ENCODE measurements at regions not wholly inside any gene's neighbourhood (a gene's known extent, or its start where the extent isn't known, plus 50 kb on each side); places are given as distances from the start of the nearest gene placed in this dataset.

DNA sequence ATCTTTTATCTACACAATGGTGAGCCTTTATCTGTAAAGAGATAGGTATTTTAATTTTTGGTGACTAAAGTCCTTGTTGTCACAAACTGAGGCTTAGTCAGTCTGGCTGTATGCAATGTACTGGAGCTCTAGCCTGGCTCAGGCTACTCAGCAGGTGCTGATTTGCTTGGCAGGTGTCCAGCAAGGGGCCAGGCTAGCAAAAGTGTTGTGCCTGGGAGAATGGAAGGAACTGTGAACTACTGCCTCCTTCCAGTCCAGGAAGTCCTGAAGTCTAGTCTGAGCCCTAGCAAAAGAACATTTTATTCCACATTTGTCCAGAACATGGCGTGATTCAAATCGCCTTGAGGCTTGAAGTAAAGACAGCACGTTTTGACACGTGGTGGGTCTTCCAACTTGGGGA is 260.5 kb downstream of the CCDC85A start:
- peak; percentile 78 for DNase-seq

DNA sequence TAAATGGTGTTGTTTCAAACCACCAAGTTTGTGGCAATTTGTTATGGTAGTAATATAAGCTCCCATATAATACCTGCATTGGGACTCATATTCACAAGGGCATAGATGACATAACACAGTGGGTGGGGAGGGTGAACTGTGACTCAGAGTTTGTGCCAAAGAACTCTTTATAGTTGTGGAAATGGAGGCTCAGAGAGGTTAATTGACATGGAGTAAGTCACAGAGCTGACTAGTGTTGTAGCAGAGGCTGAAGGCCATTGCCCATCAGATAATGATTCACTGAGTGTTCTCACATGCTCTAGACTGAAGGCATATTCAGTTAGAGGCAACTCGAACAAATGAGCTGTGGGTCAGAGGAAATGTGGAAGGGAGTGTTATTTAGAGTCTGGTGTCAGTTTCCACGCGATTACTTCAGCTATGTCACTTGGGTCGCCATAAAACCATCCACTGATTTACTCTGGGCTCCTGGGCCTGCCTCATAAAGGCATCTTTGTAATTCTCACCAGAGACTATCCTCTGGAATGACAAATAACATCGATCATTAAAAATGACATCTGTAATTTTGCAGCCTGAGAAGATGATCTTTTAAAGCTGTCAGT is 264.7 kb downstream of the CCDC85A start:
- no peak for DNase-seq

DNA sequence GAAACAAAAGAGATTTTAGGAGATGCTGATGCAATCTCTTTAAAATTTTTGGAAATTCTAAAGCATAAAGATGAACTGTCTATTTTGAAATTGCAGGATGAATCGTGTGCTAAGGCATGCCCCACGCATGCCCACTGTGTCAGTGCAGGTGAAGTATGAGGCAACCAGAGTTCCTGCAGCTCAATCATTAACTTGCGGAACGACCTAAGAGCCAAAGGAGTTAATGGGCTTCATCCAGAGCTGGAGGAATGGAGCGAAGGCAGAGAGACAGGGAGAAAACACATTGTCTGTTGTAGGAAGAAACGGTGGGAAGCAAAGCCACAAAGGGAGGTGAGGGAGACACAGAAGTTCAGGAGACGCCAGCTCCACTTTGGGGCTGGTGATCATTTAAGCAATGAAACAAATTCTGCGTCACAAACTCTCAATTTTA is 265.2 kb downstream of the CCDC85A start:
- no peak for DNase-seq

DNA sequence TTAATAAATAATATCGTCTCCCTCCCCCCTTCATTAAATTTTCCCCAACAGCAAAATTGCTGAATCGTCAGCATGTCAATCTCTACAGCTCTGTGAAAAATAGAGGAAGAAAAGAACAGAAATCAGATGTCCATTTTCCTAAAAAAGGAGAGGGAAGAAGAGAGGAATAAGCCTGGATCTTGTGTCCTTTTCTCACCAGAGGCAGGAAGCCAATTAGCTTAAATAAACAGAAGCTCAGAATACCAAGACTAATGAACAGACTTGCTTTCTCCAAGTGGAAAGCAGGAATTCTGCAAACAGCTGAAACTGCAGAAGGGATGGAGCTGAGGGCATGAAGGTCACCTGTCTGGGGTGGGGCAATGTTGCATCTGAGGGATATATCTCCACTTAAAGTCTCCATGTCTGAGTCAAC is 265.7 kb downstream of the CCDC85A start:
- DNase-seq: no peak

DNA sequence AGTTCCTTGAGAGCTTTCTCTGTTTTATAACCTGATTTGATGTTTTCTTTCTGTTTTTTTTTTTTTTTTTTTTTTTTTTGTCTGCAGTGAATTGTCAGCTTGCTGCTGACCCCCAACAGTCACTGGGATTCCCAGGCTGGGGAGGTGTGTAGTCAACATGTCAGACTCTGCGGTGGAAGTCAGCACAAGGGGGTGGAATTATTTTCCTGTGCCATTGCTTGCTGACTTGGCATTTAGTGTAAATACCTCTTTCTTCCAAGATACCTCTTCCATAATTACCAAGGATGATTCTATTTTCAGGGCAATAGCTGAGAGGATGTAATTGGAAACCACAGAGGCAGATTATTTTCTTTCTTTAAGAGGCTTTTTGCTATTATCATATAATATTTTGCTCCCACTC is 266.3 kb downstream of the CCDC85A start:
- DNase-seq: peak; percentile 45

DNA sequence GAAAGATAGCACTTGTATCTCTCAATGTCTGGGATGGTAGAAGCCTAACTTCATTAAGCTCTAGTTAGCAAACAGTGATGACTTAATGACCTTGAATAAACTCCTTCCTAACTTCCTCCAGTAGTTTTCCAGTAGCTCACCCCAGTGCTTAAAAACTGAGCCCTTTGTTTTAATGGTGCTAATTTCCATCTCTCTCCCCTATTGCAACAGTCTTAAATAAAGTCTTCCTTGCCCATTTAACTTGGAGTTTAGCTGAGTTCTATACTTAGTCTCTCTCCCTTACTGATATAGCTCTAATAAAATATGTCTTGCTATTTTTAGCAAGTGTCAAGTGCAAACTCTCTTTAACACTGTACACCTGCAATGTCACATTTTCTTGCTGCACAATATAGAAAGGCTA is 267.0 kb downstream of the CCDC85A start:
- no peak for DNase-seq

DNA sequence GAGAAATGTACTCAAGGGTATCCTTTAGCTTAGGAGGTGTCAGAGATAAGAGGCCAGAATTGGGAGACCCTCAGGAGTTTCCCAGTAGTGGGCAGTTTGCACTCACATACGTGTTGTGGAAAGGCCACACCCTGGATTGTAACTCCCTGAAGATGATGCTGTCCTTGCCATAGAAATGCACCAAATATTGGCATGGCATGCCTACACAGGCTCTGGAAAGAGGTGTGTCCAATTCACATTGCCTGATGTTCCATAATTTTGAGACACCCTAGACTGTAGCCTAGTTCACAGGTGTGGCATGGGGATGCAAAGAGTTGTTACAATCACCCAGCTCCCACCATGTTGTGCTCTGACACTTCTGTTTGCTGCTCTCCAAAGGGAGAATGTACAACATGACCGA is 271.9 kb downstream of the CCDC85A start:
- DNase-seq: no peak

DNA sequence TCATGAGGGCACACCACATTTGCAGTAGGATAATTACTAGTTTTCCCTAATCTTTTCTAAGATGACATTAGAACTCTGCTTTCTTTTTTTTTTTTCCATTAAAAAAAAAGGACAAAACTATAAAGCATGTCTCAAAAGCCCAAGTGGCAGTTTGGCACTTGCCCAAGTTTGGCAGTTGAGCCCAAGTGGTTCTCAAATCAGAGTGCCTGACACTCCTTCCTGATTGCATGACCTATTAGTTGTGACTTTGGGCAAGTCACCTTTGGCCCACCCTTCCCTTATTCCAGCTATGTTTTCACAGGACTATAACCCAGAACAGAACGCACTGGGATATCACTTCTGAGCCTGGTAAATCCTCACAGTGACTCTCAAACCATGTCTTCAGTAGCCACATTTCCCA is 273.0 kb downstream of the CCDC85A start:
- peak; percentile 29 for DNase-seq

DNA sequence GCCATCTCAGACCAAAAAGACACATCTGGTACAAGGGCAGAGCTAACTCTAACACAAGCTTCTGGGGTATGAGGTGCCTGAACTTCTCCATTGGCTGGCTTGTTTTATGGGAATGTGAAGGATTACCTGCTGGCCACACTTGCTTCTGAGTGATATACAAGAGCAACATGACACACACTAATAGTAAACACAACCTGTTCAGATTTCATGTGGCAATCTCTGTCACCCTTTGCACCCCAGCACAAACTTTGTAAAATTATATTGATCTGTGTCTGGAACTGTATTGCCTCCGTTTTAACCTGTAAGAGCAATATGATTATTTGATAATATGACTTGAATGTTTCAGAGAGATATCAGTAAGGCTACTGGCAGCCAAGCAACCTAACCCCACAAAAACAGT is 276.7 kb downstream of the CCDC85A start:
- no peak for DNase-seq

DNA sequence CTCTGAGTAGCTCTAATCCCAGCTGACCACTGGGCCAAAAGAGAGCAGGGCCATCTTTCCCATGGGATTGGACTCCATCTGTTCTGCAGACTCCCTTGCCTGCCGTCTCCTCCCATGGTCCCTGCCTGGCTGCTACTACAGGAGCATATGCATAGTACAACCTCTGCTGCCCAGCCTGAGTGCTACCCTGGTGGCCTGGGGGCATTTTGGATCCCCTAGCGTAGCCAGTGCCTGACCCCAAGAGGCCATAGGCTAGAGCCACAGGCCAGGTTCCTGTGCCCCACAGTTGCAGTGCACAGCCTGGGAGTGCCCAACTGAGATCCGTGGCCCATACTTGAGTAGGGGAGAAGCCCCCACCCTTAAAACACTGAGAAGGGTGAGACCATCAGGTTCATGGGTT is 280.3 kb downstream of the CCDC85A start:
- DNase-seq: no peak

DNA sequence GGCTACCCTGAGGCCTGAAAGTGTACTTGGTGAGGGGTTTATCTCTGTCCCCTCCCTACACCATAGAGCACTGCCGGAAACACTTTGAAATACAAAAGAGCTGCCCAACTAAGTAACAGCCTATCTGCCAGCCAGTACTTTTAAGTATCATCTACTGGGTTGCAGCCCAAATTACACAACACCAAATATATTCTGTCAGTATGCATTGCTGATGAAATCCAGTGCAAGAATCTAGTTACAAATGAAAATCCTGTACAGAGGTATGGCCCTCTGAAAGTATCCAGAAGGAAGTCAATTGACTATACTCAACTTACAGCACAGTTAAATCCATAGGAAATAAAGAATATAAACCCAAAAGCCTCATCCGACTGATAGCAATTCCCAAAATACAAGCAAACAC is 280.8 kb downstream of the CCDC85A start:
- DNase-seq: no peak

DNA sequence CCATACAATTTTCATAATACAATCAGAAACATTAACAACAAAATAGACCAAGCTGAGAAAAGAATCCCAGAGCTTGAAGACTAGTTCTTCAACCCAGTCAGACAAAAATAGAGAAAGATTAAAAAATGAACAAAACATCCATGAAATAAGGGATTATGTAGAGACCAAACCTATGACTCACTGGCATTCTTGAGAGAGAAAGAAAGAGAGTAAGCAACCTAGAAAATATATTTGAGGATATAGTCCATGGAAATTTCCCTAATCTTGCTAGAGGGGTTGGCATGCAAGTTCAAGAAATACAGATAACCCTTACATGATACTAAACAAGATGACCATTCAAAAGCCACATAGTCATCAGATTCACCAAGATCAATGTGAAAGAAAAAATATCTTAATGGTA is 281.7 kb downstream of the CCDC85A start:
- no peak for DNase-seq

DNA sequence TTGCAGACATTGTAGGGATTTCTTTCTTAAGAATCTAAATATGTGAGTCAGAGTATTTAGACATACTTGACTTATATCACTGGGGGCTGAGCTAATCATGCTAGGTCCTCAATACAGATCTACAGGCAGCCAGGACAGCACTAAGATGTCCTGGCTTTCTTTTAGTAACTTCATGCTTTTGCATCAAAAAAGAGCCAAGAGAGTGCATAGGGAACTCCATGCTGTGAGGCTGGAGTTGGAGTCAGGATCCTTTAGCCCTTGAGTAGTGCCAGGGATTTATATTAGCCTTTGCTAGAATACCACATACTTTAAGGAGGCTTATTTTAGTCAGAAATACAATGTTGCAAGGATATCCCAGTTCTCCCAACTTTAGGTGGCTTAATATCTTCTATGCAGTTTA is 289.7 kb downstream of the CCDC85A start:
- no peak for DNase-seq

DNA sequence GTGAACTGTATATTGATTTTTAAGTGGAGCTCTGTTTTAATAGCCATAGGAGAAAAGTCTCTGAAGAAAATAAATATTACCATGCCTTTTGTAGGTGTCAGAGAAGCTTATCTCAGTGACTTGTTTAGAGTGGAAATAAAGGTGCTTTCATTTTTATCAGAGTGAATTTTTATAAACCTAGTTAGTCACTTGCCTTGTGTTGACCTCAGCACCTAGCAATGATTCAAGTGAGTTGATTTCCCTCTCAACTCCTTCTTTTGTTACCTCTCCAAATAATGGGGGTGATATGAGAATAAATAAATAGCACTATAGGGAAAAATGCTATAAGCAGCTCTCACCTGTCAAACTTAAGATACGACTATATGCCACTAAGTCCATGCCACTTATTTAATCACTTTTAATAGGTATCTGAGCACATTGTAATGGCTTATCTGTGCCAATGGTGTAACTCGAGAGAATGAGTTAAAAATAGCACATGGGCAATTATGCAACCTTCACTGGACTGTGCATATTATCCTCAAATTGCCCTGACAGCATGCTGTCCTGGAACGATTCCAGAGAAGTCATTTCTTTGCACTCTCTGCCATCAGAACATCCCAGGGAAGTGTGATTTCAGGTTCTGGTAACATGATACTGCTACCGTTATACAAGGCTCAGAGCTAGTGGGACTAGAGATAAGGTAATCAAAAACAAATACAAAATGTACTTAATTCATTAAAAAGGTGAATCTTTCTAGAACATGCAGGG is 290.8 kb downstream of the CCDC85A start:
- peak; percentile 97 for DNase-seq

DNA sequence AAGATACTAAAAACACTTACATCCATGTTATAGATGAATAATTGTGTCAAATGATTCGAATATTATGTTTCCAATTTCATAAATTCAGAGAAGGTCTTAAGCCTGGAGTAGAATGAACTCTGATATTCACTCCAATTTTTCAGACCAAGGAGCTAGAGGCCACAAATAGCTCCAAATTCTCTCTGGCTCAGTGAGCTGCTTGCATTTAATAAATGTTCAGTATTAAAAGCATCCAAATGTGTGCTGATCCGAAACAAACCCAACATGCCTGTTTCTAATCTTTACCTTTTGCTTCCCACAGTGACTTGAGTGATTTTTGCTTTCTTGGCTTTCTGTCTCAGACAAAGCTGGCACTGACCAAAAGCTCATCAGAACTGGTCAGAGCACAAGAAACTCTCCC is 291.4 kb downstream of the CCDC85A start:
- DNase-seq: no peak

DNA sequence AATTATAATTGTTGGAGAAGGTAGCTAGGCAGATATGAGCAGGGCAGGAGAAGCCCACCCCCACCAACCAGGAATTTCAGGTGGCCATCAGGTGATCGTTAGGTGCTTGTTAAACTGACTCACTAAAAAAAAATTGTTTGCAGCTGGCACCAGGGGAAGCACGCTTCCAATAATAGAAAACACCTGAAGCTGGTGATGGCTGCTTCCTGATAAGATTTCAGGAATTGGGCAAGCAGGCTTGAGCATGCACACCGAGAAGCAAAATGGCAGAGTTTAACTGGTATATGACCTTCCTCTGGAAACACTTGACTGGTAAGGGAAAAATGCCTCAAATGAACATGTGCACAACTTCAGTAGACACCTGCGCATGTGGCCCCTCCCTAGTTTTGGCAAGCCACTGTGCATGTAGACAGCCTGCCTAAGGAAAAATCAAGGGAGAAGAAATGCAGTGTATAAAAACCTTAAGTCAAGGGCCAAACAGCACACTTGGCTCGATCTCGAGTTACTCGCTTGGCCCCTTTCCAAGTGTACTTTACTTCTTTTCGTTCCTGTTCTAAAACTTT is 292.8 kb downstream of the CCDC85A start:
- DNase-seq: peak; percentile 93

DNA sequence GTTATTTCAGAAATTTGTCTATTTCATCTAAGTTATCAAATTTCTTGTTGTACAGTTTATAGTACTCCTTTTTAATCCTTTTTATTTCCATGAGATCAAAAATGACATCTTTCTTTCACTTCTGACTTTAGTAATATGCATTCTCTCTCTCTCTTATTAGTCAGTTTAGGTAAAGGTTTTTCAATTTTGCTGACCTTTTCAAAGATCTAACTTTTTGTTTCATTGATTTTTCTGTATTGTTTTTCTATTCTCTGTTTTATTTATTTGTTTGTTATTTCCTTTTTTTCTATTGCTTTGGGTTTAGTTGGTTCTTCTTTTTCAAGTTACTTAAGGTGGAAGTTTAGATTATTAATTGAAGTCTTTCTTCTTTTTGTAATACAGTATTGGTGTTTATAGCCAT is 294.2 kb downstream of the CCDC85A start:
- DNase-seq: no peak

DNA sequence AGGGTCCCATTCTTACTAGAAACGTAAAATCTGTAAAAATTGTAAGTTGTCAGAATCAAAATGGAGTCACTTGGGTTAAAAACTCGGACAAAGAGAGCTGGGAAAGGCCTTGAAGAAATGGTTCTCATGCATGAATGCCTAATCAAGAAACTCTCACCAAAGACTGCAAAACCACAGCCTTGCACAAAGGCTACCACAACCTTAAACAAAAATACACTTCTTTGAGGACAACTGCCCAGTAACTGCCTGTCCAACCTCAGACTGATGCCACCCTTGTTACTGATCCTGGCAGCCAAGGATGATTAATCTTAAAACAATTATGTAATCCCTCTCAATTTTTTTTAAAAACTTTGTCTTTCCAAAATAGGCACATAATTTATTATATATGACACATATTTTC is 299.3 kb downstream of the CCDC85A start:
- DNase-seq: no peak

DNA sequence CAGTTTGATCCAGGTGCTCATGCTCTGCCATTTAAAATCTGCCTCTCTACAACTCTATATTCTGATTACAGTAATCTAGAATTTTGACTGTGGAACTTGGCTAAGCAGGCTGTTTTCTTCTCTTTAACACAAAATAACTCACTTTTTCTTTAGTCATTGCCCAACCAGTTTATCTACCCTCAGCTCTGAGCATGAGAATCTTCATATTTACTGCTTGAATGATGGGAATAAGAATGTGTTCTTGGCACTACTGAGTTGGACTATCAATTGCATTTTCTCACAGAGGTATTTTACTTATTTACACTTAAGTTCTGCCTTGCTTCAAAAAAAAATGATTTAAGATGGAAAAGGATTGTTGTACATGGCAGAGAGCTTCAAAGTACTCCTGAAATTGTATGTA is 301.1 kb downstream of the CCDC85A start:
- DNase-seq: no peak

DNA sequence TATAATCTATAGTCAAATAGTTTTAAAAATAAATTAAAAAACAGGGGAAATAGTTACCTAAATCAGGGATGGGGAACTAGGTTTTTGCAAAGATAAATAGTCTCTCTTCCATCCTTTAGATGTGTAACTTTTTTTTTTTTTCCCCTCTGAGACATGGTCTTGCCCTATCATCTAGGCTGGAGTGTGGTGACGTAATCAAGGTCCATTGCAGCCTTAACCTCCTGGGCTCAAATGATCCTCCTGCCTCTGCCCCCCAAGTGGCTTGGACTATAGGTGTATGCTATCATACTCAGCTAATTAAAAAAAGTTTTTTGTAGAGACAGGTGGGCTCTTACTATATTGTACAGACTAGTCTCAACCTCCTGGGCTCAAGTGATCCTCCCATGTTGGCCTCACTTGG is 316.5 kb downstream of the CCDC85A start:
- no peak for DNase-seq

DNA sequence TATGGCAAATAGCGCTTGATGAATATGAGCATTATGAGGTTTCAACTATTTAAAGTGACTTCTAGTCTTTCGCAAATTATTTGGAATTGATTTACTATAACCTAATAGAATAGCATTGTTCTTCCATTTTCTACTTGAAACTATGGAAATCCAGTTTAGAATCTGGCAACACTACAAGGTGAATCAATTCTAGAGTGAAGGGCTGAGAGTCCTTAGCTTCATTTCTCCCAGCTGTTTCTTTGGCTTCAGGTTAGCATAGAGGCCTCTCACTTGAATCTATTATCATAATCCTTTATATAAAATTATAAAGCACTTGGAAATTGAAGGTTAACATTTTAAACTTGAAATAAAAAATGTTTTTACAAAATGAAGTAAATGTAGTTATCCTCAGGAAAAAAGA is 318.8 kb downstream of the CCDC85A start:
- no peak for DNase-seq

DNA sequence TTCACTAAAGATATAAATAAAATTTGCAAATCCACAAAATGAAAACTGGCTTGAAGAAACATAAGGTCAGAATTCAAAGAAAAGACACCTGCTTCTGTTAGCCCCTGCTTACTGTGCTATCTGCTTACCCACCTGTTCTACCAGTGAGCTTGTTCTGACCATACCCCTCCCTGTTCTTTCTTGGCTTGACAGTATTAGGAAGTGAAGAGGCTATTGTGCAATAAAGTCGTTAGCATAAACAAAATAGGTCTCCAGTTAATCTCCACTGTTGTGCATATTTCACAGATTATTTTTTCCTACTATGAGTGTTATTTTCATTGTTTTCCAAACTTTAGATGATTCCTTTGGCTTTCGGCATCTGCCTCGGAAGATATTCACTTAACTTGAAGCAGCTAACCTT is 322.1 kb downstream of the CCDC85A start:
- peak; percentile 4 for DNase-seq

DNA sequence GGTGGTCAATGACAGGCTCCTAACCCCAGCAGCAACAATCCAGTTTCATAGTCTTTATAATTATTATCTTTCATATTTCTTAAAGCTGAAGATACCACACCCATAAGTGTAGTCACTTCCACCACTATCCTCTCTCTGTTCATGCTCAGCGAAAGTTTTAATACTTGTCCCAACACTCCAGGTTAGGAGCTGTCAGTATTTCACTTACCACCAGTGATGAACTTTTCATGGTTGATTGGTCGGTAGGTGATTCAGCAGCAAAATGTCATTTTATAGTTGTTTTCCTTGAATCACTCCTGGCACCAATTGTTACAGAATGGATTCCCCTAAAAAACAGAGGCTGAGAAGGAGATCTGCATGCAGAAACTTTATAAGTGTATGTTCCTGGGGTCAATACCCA is 324.9 kb downstream of the CCDC85A start:
- DNase-seq: no peak

DNA sequence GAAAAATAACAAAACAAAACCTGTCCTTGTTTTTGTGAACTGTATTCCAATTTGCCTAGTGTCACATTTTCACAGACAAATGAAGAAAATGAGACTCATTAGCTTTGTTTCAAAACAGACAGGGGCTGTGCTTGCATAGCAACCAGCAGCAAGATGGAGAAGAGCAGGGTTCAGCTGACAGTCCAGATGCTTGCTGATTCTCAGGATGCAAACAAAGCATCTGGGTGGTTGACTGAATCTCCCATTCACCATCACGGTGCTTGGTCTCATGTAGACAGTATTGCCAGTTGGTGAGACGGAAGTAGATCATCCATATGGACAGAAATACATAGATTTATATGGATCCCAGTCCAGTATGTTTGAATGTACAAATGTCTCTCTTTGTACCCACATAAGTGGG is 326.8 kb downstream of the CCDC85A start:
- DNase-seq: no peak

DNA sequence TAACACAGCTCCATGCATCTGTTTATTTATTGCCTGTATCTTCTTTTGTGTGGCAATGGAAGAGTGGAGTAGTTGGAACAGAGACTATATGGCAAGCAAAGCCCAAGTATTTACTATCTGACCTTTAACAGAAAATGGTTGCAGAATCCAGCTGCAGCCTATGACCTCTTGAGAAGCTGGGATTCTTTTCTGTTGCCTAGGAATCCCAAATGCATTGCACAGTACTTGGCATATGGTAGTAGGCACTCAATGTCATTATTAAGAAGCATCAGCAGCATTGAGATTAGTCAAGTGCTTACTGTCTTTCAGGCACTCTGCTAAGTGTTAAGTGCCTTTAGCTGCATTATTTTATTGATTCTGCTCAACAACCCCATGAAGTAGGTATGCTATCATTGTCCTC is 331.6 kb downstream of the CCDC85A start:
- DNase-seq: peak; percentile 16

Measured in NCI-H1105 treated with DMSO at 0.1 percent for 48 hours (cell line).